ENCODE measurements at regions not wholly inside any gene's neighbourhood (a gene's known extent, or its start where the extent isn't known, plus 50 kb on each side); places are given as distances from the start of the nearest gene placed in this dataset.

DNA sequence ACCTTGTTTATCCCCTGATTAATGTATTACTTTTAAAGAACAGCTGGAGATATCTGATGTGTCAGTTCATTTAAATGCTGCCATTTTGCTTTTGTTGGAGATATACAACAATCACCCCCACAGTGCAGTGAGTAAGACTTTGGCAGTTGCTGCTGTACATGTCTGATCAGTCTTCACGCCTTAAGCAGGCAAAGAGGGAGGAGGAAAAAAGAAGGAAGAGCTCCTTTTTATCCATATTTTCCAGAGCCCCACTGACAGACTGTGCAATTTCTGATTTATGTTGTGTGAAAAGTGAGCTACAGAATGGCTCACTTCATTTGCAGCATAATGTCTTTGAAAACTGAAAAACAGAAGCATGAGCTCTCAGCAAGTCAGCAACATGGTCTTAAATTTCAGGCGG lies 319.7 kb upstream of the LRIG3 start:
- TF ChIP-seq, protein P1, sequence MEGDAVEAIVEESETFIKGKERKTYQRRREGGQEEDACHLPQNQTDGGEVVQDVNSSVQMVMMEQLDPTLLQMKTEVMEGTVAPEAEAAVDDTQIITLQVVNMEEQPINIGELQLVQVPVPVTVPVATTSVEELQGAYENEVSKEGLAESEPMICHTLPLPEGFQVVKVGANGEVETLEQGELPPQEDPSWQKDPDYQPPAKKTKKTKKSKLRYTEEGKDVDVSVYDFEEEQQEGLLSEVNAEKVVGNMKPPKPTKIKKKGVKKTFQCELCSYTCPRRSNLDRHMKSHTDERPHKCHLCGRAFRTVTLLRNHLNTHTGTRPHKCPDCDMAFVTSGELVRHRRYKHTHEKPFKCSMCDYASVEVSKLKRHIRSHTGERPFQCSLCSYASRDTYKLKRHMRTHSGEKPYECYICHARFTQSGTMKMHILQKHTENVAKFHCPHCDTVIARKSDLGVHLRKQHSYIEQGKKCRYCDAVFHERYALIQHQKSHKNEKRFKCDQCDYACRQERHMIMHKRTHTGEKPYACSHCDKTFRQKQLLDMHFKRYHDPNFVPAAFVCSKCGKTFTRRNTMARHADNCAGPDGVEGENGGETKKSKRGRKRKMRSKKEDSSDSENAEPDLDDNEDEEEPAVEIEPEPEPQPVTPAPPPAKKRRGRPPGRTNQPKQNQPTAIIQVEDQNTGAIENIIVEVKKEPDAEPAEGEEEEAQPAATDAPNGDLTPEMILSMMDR (IDR thresholded peaks at IDR 0.05): no peak
- TF ChIP-seq POLR2A (IDR thresholded peaks at IDR 0.05): no peak
